HG03469 (cell line): ENCODE measurements at regions not wholly inside any gene's neighbourhood (a gene's known extent, or its start where the extent isn't known, plus 50 kb on each side); places are given as distances from the start of the nearest gene placed in this dataset.

Source experiments
- ATAC-seq: cut with Tn5 transposase; IDR thresholded peaks from one replicate; pipeline ENCODE4 v1.9.1; 2021; ENCODE audit warnings: mild to moderate bottlenecking, moderate library complexity, moderate number of reproducible peaks; ENCODE audit not compliant: unreplicated experiment

GRCh38 chr2:3138621-3139020, 239.0 kb downstream of the EIPR1 start:
- no peak for ATAC-seq

DNA sequence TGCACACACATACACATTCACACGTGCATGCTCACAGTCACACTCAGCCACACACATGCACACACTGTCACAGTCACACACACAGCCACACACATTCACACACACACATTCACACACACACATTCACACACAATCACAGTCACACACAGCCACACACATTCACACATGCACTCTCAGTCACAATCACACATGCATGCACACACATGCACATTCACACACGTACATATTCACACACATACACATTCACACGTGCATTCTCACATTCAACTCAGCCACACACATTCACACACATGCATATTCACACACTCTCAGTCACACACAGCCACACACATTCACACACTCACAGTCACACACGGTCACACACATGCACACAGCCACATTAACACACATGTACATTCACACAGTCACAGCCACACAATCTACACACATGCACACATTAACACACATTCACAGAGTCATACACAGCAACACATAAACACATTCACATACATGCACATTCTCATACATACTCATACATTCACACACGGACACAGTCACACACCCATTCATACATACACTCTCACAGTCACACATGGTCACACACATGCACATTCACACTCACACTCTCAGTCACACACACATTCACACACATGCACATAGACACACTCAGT, 239.8 kb downstream of the EIPR1 start:
- ATAC-seq, result no peak

- no peak for ATAC-seq
These were observed 241.9 kb downstream of the EIPR1 start for GRCh38 chr2:3135676-3136075.

- ATAC-seq, result no peak
These were observed 243.5 kb downstream of the EIPR1 start for GRCh38 chr2:3134026-3134571.

DNA sequence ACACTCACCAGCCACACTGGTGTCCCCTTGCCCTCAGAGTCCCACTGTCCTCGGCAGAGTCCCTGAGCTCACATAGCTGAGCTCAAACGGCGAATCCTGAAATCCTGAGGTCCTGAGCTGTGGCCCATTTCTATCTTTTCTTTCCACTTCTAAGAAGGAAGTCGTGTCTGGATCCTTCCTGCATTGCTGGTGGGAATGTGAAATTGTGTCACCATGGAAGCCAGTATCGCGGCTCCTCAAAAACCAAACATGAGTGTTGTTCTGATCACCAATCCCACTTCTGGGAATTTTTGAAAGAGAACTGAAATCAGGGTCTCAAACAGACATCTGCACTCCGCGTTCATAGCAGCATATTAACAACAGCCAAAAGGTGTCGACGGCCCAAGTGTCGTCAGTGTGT, 244.7 kb downstream of the EIPR1 start:
- ATAC-seq, result no peak

DNA sequence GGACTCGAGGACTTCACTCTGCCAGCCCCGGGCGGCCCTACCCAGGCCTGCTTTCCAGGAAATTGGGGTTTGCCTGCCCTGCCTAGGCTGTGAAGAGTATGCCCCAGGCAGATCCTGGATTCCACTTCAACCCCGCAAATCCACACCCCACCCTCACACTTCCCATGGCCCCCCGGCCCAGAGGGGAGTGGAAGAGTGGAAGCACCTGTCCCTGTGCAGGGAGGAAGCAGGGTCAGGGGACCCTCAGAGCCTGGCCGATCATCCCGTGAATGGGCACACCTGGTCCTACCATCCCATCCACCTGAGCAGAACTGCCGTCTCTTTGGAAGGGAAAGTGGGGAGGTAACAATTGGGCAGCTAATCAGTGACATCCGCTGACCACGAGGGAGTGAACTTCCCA, 245.2 kb downstream of the EIPR1 start:
- ATAC-seq, result no peak

GRCh38 chr2:3131636-3132326, 245.8 kb downstream of the EIPR1 start:
- no peak for ATAC-seq

- ATAC-seq, result no peak
These were observed 246.6 kb downstream of the EIPR1 start for GRCh38 chr2:3130889-3131635.

GRCh38 chr2:3130444-3130843, 247.2 kb downstream of the EIPR1 start:
- no peak for ATAC-seq

DNA sequence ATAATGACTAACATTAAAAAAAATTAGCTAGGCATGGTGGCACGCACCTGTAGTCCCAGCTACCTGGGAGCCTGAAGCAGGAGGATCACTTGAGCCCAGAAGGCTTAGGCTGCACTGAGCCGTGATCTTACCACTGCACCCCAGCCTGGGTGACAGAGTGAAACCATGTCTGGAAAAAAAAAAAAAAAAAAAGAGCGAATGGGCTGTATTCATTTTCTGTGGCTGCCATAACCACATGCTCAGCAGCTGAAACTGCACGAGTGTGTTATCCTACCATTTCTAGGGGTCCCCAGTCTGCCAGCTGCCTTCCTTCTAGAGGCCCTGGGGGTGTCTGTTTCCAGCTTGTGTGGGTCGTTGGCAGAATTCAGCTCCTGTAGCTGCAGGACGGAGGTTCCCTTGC, 247.8 kb downstream of the EIPR1 start:
- peak; percentile 43 for ATAC-seq

DNA sequence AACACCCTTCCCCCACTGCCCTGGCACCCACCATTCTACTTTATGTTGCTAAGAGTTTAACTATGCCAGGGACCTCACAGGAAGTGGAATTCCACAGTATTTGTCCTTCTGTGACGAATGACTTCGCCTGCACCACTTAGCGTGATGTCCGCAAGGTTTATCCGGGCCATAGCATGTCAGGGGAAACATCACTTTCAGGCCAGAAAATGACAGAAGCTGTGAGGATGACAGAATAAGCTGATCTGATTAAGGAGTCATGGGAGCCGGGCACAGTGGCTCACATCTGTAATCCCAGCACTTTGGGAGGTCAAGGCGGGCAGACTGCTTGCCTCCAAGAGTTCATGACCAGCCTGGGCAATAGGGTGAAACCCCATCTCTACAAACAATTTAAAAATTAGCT, 248.8 kb downstream of the EIPR1 start:
- ATAC-seq, result no peak

DNA sequence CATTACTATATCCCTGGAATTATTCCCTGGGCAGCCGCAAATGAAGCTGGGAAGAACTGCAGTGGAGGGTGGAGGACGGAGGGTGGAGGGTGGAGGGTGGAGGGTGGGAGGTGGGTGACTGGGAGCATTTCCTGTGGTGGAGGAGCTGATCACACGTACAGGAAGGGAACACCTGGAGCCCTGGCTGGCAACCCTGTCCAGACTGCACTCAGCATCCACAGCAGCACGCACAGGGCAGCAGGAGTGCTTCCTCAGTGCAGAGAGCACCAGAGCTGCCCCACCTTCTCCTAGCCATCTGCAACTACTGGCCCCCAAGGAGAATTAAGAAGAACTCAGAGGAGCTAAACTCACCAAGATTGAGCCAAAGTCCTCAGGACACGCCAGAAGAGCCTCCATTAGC, 249.9 kb downstream of the EIPR1 start:
- ATAC-seq, result no peak

- peak; percentile 51 for ATAC-seq
These were observed 250.6 kb downstream of the EIPR1 start for GRCh38 chr2:3126911-3127621.

DNA sequence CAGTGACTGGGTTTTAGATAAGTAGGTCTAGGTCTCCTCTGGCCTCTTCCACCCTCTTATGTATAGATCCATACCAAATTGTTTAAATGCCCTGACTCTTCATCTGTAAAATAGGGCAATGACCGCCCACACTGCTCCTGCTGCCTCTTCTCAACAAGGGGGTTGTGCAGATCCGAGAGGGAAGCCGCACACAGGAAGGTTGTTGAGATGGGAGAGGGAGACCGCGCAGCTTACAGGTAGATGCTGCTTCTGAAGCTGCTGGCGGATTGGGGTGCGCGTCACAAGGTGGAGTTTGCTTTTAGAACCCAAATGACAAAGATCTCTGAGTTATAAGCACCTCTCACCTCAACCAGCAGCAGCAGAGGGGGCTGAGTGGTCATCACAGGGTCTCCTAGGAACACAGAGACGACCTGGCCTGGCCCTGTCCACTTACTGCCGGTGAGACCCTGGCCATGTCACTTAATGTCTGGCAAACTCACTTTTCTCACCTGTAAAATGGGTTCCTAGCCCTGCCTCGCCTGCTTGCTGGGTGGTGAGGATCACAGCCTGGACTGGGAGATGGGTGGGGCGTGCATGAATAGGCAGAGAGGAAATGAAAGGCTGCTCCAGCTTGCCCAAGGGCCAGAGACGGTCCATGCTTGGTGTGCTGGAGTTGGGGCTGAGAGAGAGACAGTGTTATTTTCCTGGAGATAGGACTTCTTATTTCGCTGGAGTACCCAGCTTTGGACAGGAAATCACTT, 251.3 kb downstream of the EIPR1 start:
- ATAC-seq, result no peak

- ATAC-seq, result no peak
These were observed 251.9 kb downstream of the EIPR1 start for GRCh38 chr2:3125761-3126130.

- no peak for ATAC-seq
These were observed 252.4 kb downstream of the EIPR1 start for GRCh38 chr2:3125001-3125760.

DNA sequence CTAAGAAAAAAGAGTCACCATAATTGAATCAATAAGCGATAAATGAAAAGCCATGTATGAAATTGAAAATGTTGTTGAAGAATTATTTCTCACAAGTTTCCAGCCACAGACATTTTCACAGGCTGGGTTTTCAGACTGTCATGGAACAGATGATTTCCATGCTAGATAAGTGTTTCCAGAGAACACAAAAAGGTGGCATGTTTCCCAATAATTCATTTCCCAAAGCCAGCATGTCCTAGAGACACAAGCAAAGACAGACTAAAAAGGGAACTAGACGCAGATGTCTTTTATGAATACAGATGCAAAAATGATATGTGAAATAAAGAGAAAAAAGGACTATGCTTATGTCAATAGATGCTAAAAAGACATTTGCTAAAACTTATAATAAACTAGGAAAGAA, 255.1 kb downstream of the EIPR1 start:
- no peak for ATAC-seq

DNA sequence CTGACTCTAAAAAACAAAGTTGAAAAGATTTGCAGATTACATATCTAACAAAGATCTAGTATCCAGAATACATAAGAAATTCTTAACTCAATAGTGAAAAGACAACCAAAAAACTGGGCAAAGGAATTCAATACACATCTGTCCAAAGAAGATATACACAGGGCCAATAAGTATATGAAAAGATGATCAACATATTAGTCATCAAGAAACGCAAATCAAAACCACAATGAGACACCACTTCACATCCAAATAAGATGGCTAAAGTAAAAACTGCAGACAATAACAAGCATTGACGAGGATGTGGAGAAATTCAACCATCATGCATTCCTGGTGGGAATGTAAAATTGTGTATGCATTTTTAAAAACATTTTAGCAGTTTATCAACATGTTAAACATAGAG, 256.0 kb downstream of the EIPR1 start:
- no peak for ATAC-seq

DNA sequence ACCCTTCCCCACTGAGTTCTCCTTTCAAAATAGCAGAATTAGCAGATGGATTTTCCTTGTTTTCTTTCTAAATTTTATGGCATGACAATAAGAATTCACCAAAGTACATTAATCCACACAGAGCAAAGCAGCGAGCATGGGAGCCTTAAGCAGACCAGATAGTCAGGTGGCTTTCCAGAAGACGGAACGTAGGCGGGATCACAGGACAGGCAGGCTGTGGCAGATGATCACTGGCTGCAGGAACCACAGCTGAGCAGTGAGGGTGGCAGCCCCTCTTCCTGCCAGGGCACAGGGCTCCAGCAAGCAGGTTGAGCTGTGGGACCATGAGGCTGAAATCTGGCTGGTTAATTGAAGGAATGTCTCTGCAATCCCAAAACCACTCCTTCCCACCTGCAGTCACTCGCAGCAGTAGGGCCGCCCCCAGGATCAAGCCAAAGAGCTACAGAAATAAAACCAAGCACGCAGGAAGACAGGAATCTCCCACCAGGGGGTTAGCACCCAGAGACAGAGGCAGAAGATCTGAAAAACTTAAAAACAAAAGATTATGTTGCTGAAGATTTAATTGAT, 259.9 kb downstream of the EIPR1 start:
- ATAC-seq, result no peak
